Nephron progenitor cell (in vitro differentiated cells): ENCODE measurements at regions not wholly inside any gene's neighbourhood (a gene's known extent, or its start where the extent isn't known, plus 50 kb on each side); places are given as distances from the start of the nearest gene placed in this dataset.

Experiments used
- DNase-seq: peaks from one replicate; pipeline ENCODE4 v3.0.0; 2021
- H3K27ac Mint-ChIP-seq: 2 replicates; pipeline ENCODE4 v1.8.0; 2021; ENCODE audit warnings: mild to moderate bottlenecking, moderate library complexity, mixed read lengths
- H3K27me3 Mint-ChIP-seq: 2 replicates; pipeline ENCODE4 v1.8.0; 2021; ENCODE audit warnings: mild to moderate bottlenecking, low read depth, mixed read lengths; ENCODE audit not compliant: poor library complexity
- H3K36me3 Mint-ChIP-seq: 2 replicates; pipeline ENCODE4 v1.8.0; 2021; ENCODE audit warnings: low read depth, mixed read lengths
- H3K4me1 Mint-ChIP-seq: 2 replicates; pipeline ENCODE4 v1.8.0; 2021; ENCODE audit warnings: mixed read lengths
- H3K4me3 Mint-ChIP-seq: 2 replicates; pipeline ENCODE4 v1.8.0; 2021; ENCODE audit warnings: mild to moderate bottlenecking, moderate library complexity, mixed read lengths
- H3K9me3 Mint-ChIP-seq: 2 replicates; pipeline ENCODE4 v1.8.0; 2021; ENCODE audit warnings: mild to moderate bottlenecking, moderate library complexity, mixed read lengths
- TF ChIP-seq, protein P1 (sequence below): fragments of 200-600 bp; sonication (generic); IDR thresholded peaks from 2 replicates; pipeline ENCODE4 v1.5.0; 2021; ENCODE audit warnings: antibody characterized with exemption

GRCh38 chr6:15734118-15734897 lies 71.5 kb upstream of the DTNBP1 start:
- H3K4me3 Mint-ChIP-seq: no peak overlapping the region
- H3K36me3 Mint-ChIP-seq: no peaks in the 10 kb centered on the region
- TF ChIP-seq, protein P1, sequence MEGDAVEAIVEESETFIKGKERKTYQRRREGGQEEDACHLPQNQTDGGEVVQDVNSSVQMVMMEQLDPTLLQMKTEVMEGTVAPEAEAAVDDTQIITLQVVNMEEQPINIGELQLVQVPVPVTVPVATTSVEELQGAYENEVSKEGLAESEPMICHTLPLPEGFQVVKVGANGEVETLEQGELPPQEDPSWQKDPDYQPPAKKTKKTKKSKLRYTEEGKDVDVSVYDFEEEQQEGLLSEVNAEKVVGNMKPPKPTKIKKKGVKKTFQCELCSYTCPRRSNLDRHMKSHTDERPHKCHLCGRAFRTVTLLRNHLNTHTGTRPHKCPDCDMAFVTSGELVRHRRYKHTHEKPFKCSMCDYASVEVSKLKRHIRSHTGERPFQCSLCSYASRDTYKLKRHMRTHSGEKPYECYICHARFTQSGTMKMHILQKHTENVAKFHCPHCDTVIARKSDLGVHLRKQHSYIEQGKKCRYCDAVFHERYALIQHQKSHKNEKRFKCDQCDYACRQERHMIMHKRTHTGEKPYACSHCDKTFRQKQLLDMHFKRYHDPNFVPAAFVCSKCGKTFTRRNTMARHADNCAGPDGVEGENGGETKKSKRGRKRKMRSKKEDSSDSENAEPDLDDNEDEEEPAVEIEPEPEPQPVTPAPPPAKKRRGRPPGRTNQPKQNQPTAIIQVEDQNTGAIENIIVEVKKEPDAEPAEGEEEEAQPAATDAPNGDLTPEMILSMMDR: no peak
- H3K27ac Mint-ChIP-seq: no peak overlapping the region
- peaks cover 52% of the 10 kb centered on the region for H3K4me1 Mint-ChIP-seq
- DNase-seq: no peak
- no peaks in the 10 kb centered on the region for H3K27me3 Mint-ChIP-seq
- H3K9me3 Mint-ChIP-seq: peaks cover 6% of the 10 kb centered on the region

DNA sequence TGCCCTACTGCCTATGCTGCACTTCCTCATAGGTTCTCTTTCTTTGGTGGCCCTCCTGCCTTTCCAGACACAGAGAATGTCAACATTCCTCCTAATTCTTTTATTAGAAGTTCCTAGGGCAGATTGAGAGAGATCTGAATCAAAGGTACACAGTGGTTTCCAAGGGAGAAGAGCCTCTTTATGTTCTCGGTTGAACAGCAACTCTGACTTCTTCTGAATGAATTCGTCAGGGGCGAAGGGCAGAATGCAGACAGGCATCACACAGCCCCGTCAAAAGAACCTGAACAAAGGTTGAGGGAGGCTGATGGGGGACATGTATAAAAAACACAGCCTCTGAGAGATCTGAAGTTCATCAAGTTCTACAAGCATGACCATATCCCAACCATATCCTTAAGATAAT lies 68.1 kb upstream of the DTNBP1 start:
- no peak for DNase-seq
- TF ChIP-seq, protein P1: no peak
- H3K36me3 Mint-ChIP-seq: no peaks in the 10 kb centered on the region
- no peak overlapping the region for H3K4me3 Mint-ChIP-seq
- peaks cover 9% of the 10 kb centered on the region for H3K27me3 Mint-ChIP-seq
- peaks cover 3% of the 10 kb centered on the region for H3K9me3 Mint-ChIP-seq
- H3K27ac Mint-ChIP-seq: no peak overlapping the region
- peaks cover 46% of the 10 kb centered on the region for H3K4me1 Mint-ChIP-seq

DNA sequence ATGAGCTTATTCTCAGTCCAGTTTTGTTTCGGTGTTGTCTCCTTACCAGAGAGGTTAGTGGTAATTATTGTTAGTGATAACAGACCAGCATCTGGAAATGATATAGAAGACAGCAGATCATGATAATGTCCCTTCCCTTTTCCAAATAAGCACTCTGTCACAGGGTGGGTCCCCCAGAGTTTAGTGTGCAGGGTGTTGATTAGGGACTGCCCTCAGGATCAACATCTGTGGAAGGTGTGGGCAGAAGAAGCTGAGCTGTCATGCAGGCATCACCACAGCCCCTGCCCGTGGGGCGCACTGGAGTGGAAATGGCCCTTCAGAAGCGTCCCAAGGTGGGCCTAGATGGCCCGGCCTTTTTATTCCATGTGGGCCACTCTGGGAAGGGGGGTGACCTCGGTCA lies 67.6 kb upstream of the DTNBP1 start:
- Mint-ChIP-seq H3K4me3 (no peak overlapping the region), H3K4me1 (peaks cover 41% of the 10 kb centered on the region), H3K27me3 (peaks cover 9% of the 10 kb centered on the region), H3K9me3 (peaks cover 3% of the 10 kb centered on the region), H3K36me3 (no peaks in the 10 kb centered on the region), H3K27ac (no peak overlapping the region)
- DNase-seq: no peak
- TF ChIP-seq, protein P1: no peak

GRCh38 chr6:15722731-15723130 lies 59.9 kb upstream of the DTNBP1 start:
- H3K4me1 Mint-ChIP-seq: peaks cover 6% of the 10 kb centered on the region
- H3K27ac Mint-ChIP-seq: peak overlapping the region; percentile 42
- DNase-seq: no peak
- no peak overlapping the region for H3K4me3 Mint-ChIP-seq
- TF ChIP-seq, protein P1: no peak
- peaks cover 4% of the 10 kb centered on the region for H3K36me3 Mint-ChIP-seq
- H3K9me3 Mint-ChIP-seq: peaks cover 34% of the 10 kb centered on the region
- peaks cover 9% of the 10 kb centered on the region for H3K27me3 Mint-ChIP-seq

GRCh38 chr6:15716889-15717288 lies 54.1 kb upstream of the DTNBP1 start:
- peaks cover 13% of the 10 kb centered on the region for H3K36me3 Mint-ChIP-seq
- no peaks in the 10 kb centered on the region for H3K27me3 Mint-ChIP-seq
- H3K4me1 Mint-ChIP-seq: peaks cover 5% of the 10 kb centered on the region
- no peak overlapping the region for H3K27ac Mint-ChIP-seq
- TF ChIP-seq, protein P1: no peak
- no peak for DNase-seq
- no peak overlapping the region for H3K4me3 Mint-ChIP-seq
- H3K9me3 Mint-ChIP-seq: peaks cover 65% of the 10 kb centered on the region

- no peak for DNase-seq
- peaks cover 5% of the 10 kb centered on the region for H3K4me1 Mint-ChIP-seq
- TF ChIP-seq, protein P1: no peak
- H3K9me3 Mint-ChIP-seq: peaks cover 59% of the 10 kb centered on the region
- no peak overlapping the region for H3K27ac Mint-ChIP-seq
- H3K4me3 Mint-ChIP-seq: no peak overlapping the region
- peaks cover 13% of the 10 kb centered on the region for H3K36me3 Mint-ChIP-seq
- H3K27me3 Mint-ChIP-seq: no peaks in the 10 kb centered on the region
Measured at GRCh38 chr6:15715851-15716250, 53.0 kb upstream of the DTNBP1 start.
